Renal cortex interstitium (tissue), 11 donors: ENCODE measurements at regions not wholly inside any gene's neighbourhood (a gene's known extent, or its start where the extent isn't known, plus 50 kb on each side); places are given as distances from the start of the nearest gene placed in this dataset.
"Not testable (repeated sequence)": the region's sequence is repeated elsewhere in the genome, so short reads cannot be mapped to it uniquely, and the experiment has no call there.

ENCODE experiments used
- DNase-seq, 11 donors: peaks; one replicate each; pipeline ENCODE4 v3.0.0-alpha.2; 2013; ENCODE audit warnings: low read depth in 9 of 11, low spot score in 4 of 11; ENCODE audit errors: extremely low read depth in 1 of 11

GRCh38 chr5:160479220-160479619, 57.6 kb downstream of the PTTG1 start:
- no peak for DNase-seq

GRCh38 chr5:160479926-160480325, 58.3 kb downstream of the PTTG1 start:
- DNase-seq, result no peak

GRCh38 chr5:160480652-160481051, 59.0 kb downstream of the PTTG1 start:
- no peak for DNase-seq

GRCh38 chr5:160484678-160485077, 63.0 kb downstream of the PTTG1 start:
- DNase-seq, result no peak

- no peak for DNase-seq
These were observed 63.8 kb downstream of the PTTG1 start for GRCh38 chr5:160485364-160485969.

GRCh38 chr5:160486573-160486972, 64.9 kb downstream of the PTTG1 start:
- no peak for DNase-seq

- no peak for DNase-seq
These were observed 67.0 kb downstream of the PTTG1 start for GRCh38 chr5:160488394-160489325.

- no peak for DNase-seq
These were observed 69.8 kb downstream of the PTTG1 start for GRCh38 chr5:160491438-160491837.

- DNase-seq, result no peak
These were observed 70.9 kb downstream of the PTTG1 start for GRCh38 chr5:160492565-160492964.

GRCh38 chr5:160493806-160494338, 72.2 kb downstream of the PTTG1 start:
- no peak for DNase-seq

GRCh38 chr5:160494451-160494850, 72.8 kb downstream of the PTTG1 start:
- DNase-seq, result no peak

GRCh38 chr5:160496334-160496733, 74.7 kb downstream of the PTTG1 start:
- DNase-seq, result no peak

GRCh38 chr5:160496784-160497183, 75.1 kb downstream of the PTTG1 start:
- DNase-seq, result no peak

- no peak for DNase-seq
These were observed 76.2 kb downstream of the PTTG1 start for GRCh38 chr5:160497878-160498277.

- DNase-seq, result not testable (repeated sequence)
These were observed 76.9 kb downstream of the PTTG1 start for GRCh38 chr5:160498441-160499043.

- DNase-seq, result no peak
These were observed 79.4 kb downstream of the PTTG1 start for GRCh38 chr5:160500786-160501779.

- DNase-seq, result no peak
These were observed 83.3 kb downstream of the PTTG1 start for GRCh38 chr5:160504906-160505305.
